HG03432 (cell line): ENCODE measurements at regions not wholly inside any gene's neighbourhood (a gene's known extent, or its start where the extent isn't known, plus 50 kb on each side); places are given as distances from the start of the nearest gene placed in this dataset.

Experiments used
- ATAC-seq: cut with Tn5 transposase; IDR thresholded peaks from one replicate; pipeline ENCODE4 v1.9.1; 2021; ENCODE audit warnings: mild to moderate bottlenecking, moderate library complexity; ENCODE audit not compliant: unreplicated experiment

DNA sequence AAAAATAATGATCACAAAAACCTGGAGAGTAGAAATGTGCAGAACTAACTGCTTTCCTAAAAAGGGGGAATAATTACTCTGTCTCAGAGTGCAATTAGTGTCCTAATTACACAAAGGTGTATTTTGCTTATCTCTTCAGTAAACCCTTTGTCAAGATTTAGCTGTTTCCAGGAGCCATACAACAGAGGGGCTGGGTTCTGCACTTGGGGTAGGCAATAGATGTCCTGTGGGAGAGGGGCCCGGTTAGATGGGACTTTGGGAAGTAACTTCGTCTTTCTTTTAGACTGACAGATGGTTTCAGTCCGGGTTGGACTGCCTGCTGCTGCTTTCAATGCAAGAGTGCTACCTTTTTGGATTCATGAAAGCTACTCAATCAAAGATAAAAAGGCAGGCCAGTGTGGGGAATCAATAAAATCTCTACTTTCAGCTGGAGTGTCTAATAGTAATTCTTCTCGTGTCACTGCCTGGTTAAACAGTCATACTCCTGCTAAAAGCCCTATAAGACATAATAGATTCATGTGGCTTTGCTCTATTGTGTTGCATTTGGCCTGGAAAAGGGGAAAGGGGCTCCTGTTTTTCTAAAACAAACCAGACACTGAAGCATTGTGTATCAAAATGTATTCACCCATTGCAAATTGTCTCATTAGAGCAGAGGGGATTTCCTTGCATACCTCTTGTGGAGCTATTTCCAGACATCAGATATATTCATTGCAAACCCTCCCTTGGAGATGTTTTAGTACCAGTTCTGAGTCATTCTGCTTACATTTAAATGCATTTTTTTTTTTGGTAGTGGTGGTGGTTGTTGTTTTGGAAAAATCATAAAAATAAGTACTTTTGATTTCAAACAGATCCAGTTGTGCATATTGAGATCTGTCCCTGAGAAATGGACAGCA is 83.3 kb upstream of the PCDH8 start:
- ATAC-seq = no peak

- ATAC-seq = no peak
These were observed 82.7 kb upstream of the PCDH8 start for GRCh38 chr13:52931131-52931530.

DNA sequence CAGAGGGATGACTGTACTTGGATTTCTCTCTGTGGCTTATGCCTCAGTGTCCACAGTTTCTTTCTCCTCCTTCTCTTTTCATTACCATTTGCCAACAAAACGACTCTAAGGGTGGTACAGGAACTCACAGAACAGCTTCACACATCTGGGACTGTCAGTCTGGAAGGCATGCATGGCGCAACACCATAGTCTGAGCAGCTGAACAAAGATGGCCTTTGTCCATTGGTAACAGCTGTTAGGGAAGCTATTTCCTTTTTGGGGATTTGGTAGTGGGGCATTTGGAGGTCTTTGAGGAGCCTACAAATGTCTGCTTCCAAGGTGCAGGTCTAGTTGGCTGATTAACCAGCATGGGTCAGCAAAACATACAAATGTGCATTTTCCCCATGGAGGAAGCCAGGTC is 81.4 kb upstream of the PCDH8 start:
- no peak for ATAC-seq

DNA sequence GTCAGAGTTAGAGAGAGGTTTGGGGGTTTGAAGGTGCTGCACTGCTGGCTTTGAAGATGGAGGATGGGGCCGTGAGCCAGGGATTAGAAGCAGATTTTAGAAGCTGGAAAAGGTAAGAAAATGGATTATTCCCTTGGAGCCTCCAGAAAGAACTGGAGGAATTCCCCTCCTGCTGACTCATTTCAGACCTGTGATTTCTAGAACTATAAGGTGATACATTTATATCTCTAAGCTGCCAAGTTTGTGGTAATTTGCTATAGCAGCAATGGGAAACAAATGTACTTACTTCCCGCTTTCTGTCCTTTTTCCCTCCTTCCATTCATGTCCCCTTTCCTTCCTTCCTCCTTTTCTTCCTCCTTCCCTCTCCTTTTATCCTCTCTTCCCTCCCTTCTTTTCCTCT is 78.5 kb upstream of the PCDH8 start:
- no peak for ATAC-seq

GRCh38 chr13:52925775-52926285 is 77.4 kb upstream of the PCDH8 start:
- ATAC-seq = no peak

- no peak for ATAC-seq
These were observed 76.8 kb upstream of the PCDH8 start for GRCh38 chr13:52925251-52925650.

- ATAC-seq = no peak
These were observed 76.1 kb upstream of the PCDH8 start for GRCh38 chr13:52924289-52925148.

DNA sequence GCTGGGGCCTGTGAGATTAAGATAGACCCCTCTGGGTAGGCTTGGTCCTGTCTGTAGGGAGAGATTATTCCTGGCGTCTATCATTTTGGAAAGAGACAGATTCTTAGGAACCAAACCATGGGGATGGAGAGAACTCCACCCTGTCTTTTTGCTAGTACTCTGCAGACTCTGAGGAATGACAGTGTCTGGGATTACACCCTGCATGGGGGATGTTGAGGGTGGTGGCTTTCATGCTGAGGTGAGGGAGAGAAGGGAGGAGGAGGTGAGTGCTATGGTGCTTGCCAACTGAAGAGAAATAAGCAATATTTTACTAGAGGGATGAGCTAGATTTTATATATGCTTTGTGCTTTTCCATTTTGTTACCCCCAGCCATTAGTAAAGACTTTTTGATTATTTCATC is 74.5 kb upstream of the PCDH8 start:
- no peak for ATAC-seq

- ATAC-seq = peak; percentile 99
These were observed 72.8 kb upstream of the PCDH8 start for GRCh38 chr13:52921194-52921593.

DNA sequence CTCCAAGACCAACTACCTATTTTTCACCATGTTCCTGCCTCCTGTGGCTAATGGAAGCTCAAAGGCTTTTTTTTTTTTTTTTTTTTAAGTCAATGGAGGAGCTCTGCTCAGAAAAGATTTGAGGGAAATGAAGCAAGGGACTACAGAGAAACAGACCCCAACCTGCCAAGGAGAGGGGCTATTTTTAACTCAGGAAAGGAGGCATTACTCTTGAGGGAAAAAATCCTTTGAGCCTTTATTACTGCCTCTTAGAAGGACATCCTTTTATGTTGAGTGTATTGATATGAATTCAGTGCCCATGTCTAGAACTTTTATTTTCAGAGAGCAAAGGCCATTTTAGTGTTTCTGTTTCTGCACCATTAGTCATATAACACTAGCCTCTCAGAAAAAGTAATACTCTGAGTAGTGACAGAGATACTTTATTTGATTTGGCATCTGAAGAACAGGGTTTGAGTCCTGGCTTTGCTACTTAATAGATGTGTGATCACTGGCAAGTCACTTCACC is 68.1 kb upstream of the PCDH8 start:
- no peak for ATAC-seq

DNA sequence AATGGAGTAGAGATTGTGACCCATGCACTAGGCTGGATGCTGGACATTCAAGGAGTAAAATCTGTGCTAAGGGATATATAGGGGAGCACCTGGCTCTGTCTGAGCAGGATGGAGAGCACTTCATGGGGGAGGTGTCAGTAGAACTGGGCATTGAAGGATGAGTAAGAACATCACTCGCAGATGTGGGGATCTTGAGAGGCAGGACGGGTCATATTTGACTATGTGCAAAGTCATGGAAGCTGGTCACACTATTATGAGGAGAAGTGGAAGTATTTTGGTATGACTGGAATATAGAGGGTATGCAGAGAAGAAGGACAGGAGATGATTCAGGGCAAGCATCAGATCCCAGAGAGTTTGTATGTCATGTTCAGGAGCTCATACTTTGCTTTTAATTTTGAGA is 62.9 kb upstream of the PCDH8 start:
- ATAC-seq = no peak

DNA sequence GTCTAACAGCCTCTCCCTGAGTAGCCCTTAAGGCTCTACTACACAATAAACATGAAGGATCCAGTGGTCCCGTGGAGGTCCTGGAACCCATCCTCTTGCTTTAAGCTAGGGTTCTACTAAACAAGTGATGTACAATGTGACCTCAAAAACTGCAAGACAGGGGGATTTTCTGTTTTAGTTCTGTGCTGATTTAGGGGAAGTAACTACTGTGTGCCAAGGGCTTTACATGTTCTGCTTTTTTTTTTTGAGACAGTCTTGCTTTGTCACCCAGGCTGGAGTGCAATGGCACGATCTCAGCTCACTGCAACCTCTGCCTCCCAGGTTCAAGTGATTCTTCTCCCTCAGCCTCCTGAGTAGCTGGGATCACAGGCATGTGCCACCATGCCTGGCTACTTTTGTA is 61.9 kb upstream of the PCDH8 start:
- peak; percentile 60 for ATAC-seq

- no peak for ATAC-seq
These were observed 57.9 kb upstream of the PCDH8 start for GRCh38 chr13:52906122-52906903.

DNA sequence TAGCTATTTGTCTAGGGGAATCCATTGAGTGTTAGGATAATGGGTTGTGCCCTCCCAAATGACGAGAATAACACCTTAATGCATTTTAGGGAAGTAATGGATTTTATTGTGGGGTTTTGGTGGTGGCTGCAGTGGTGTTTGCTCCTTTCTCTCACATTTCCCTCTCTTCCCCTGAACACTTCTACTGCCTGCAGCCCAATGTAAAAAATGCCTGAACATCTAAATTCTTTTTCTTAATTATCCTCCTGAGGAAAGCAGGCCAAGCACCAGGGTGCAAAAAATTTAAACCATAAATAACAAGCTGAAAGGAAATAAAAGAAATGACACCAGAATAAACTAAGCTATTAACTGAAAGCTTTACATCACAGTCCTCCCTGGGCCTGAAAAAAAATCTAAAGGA is 57.3 kb upstream of the PCDH8 start:
- no peak for ATAC-seq

GRCh38 chr13:52903320-52903719 is 54.9 kb upstream of the PCDH8 start:
- ATAC-seq = peak; percentile 99

- no peak for ATAC-seq
These were observed 50.8 kb upstream of the PCDH8 start for GRCh38 chr13:52899206-52899605.
